ENCODE measurements at regions not wholly inside any gene's neighbourhood (a gene's known extent, or its start where the extent isn't known, plus 50 kb on each side); places are given as distances from the start of the nearest gene placed in this dataset.

- TF ChIP-seq, protein P1, sequence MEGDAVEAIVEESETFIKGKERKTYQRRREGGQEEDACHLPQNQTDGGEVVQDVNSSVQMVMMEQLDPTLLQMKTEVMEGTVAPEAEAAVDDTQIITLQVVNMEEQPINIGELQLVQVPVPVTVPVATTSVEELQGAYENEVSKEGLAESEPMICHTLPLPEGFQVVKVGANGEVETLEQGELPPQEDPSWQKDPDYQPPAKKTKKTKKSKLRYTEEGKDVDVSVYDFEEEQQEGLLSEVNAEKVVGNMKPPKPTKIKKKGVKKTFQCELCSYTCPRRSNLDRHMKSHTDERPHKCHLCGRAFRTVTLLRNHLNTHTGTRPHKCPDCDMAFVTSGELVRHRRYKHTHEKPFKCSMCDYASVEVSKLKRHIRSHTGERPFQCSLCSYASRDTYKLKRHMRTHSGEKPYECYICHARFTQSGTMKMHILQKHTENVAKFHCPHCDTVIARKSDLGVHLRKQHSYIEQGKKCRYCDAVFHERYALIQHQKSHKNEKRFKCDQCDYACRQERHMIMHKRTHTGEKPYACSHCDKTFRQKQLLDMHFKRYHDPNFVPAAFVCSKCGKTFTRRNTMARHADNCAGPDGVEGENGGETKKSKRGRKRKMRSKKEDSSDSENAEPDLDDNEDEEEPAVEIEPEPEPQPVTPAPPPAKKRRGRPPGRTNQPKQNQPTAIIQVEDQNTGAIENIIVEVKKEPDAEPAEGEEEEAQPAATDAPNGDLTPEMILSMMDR (conservative IDR thresholded peaks at IDR 0.05; ENCODE audit: low read depth, low read length) = no peak
- TF ChIP-seq EZH2phosphoT487 (IDR thresholded peaks at IDR 0.05; ENCODE audit: borderline replicate concordance, low read length) = no peak
Measured at GRCh38 chr6:15885624-15886023, 222.8 kb upstream of the DTNBP1 start.
